PC-9 (cell line): ENCODE measurements at regions not wholly inside any gene's neighbourhood (a gene's known extent, or its start where the extent isn't known, plus 50 kb on each side); places are given as distances from the start of the nearest gene placed in this dataset.
A peak's percentile ranks its signal among the peaks of the same experiment; 100 is the strongest.

Experiments
- BruUV-seq: library from RNA; stranded (reverse); fragments of 400-500 nt; replicated peaks from 2 replicates; lab custom pipeline; 2021; lab: Mats Ljungman, UMichigan
- CTCF ChIA-PET: fragments of 300-600 bp; sonication (Branson Sonifier 250); formaldehyde crosslinking; loops from one replicate; lab custom pipeline; 2022; ENCODE audit warnings: antibody characterized with exemption; lab: Charles Lee
- POLR2A ChIA-PET: fragments of 300-600 bp; sonication (Branson Sonifier 250); formaldehyde crosslinking; loops from one replicate; lab custom pipeline; 2022; ENCODE audit warnings: antibody characterized with exemption; ENCODE audit not compliant: unreplicated experiment; lab: Charles Lee
- DNase-seq, 2 experiments: peaks; one replicate each; pipeline versions ENCODE4 v3.0.0 to v3.0.0-alpha.2; 2015 to 2022; ENCODE audit warnings: mixed read lengths in 1 of 2
- H2AFZ ChIP-seq: fragments of 200-600 bp; sonication (generic); 2 replicates; pipeline ENCODE4 v1.8.1; 2017; ENCODE audit warnings: antibody characterized with exemption
- H3F3A ChIP-seq: fragments of 200-600 bp; sonication (generic); 2 replicates; pipeline ENCODE4 v1.8.1; 2017; ENCODE audit warnings: antibody characterized with exemption, mild to moderate bottlenecking, low read depth; ENCODE audit not compliant: insufficient read depth
- H3K27ac ChIP-seq: fragments of 200-600 bp; sonication (generic); 2 replicates; pipeline ENCODE4 v1.6.1; 2016; ENCODE audit warnings: mixed run types
- H3K27me3 ChIP-seq: fragments of 200-600 bp; sonication (generic); 2 replicates; pipeline ENCODE4 v1.6.1; 2016; ENCODE audit warnings: low read depth, mixed run types; ENCODE audit not compliant: insufficient read depth
- H3K36me3 ChIP-seq: fragments of 200-600 bp; sonication (generic); 2 replicates; pipeline ENCODE4 v1.6.1; 2016; ENCODE audit warnings: low read depth, mixed run types
- H3K4me1 ChIP-seq: fragments of 200-600 bp; sonication (generic); replicated peaks from 2 replicates; pipeline ENCODE4 v1.6.1; 2016; ENCODE audit warnings: mixed run types; ENCODE audit not compliant: insufficient read depth
- H3K4me2 ChIP-seq: fragments of 200-600 bp; sonication (generic); 2 replicates; pipeline ENCODE4 v1.6.1; 2017; ENCODE audit warnings: mixed run types
- H3K4me3 ChIP-seq: fragments of 200-600 bp; sonication (generic); 2 replicates; pipeline ENCODE4 v1.6.1; 2016; ENCODE audit warnings: mixed run types
- H3K79me2 ChIP-seq: fragments of 200-600 bp; sonication (generic); 2 replicates; pipeline ENCODE4 v1.6.1; 2017; ENCODE audit warnings: low read depth, mixed run types
- H3K9me2 ChIP-seq: fragments of 200-600 bp; sonication (generic); 2 replicates; pipeline ENCODE4 v1.8.1; 2017; ENCODE audit warnings: mild to moderate bottlenecking; ENCODE audit not compliant: insufficient read depth
- H3K9me3 ChIP-seq: fragments of 200-600 bp; sonication (generic); 2 replicates; pipeline ENCODE4 v1.8.1; 2016; ENCODE audit warnings: low read depth; ENCODE audit not compliant: insufficient read depth
- H4K20me1 ChIP-seq: fragments of 200-600 bp; sonication (generic); 2 replicates; pipeline ENCODE4 v1.8.1; 2017; ENCODE audit not compliant: insufficient read depth
- CTCF ChIP-seq: fragments of 200-600 bp; sonication (generic); conservative IDR thresholded peaks from 2 replicates; pipeline ENCODE4 v1.6.1; 2017; ENCODE audit warnings: mixed run types, antibody characterized with exemption, mild to moderate bottlenecking, moderate library complexity
- EZH2 ChIP-seq: fragments of 200-600 bp; sonication (generic); IDR thresholded peaks from 2 replicates; pipeline ENCODE4 v1.8.0; 2017; ENCODE audit warnings: antibody characterized with exemption, low read depth
- intact Hi-C: fragments of 100-400 bp; cut with micrococcal nuclease; formaldehyde crosslinking; loops from one replicate; pipeline ENCODE4 v1.10.0; 2022; ENCODE audit not compliant: unreplicated experiment

- no TSS peak for BruUV-seq
- DNase-seq = peak; percentile 71 to 81
- Histone ChIP-seq H3K27ac (no peak overlapping the region), H3K27me3 (no peaks in the 10 kb centered on the region), H3K9me2 (no peaks in the 10 kb centered on the region), H4K20me1 (no peaks in the 10 kb centered on the region), H3K79me2 (no peaks in the 10 kb centered on the region), H3K4me1 (no peaks in the 10 kb centered on the region), H3K9me3 (peaks cover 15% of the 10 kb centered on the region), H3K4me2 (no peak overlapping the region), H3K4me3 (no peak overlapping the region), H3K36me3 (no peaks in the 10 kb centered on the region), H2AFZ (no peak overlapping the region), H3F3A (no peaks in the 10 kb centered on the region)
- intact Hi-C loops = loop anchor here (1.0 to 10.0 kb wide), 6 partner anchors 777 to 1629 kb away; no protein-coding TSS in a partner anchor
- ChIA-PET CTCF (interaction anchor here (0.5 to 0.7 kb wide), 2 partner anchors 589 to 905 kb away, joined by 3 to 4 read pairs; no protein-coding TSS in a partner anchor), POLR2A (no interaction called here)
- TF ChIP-seq CTCF (peak; percentile 99), EZH2 (no peak)
These were observed 95.9 kb upstream of the PPP2R5C start for GRCh38 chr14:101665478-101666078.

GRCh38 chr14:101666264-101666663, 95.2 kb upstream of the PPP2R5C start:
- CTCF ChIA-PET = no interaction called here
- TF ChIP-seq CTCF (no peak), EZH2 (no peak)
- no TSS peak for BruUV-seq
- no peaks in the 10 kb centered on the region for H3K27me3 ChIP-seq
- no peak overlapping the region for H2AFZ ChIP-seq
- no peaks in the 10 kb centered on the region for H3F3A ChIP-seq
- no peak for DNase-seq
- no peak overlapping the region for H3K4me2 ChIP-seq
- intact Hi-C loops = loop anchor here (5.0 to 10.0 kb wide), 5 partner anchors 776 to 1629 kb away; no protein-coding TSS in a partner anchor
- H3K27ac ChIP-seq = no peak overlapping the region
- H3K4me3 ChIP-seq = no peak overlapping the region
- POLR2A ChIA-PET = no interaction called here
- H3K9me2 ChIP-seq = no peaks in the 10 kb centered on the region
- peaks cover 15% of the 10 kb centered on the region for H3K9me3 ChIP-seq
- no peaks in the 10 kb centered on the region for H3K79me2 ChIP-seq
- no peaks in the 10 kb centered on the region for H3K4me1 ChIP-seq
- no peaks in the 10 kb centered on the region for H3K36me3 ChIP-seq
- H4K20me1 ChIP-seq = no peaks in the 10 kb centered on the region

GRCh38 chr14:101669629-101670028, 91.9 kb upstream of the PPP2R5C start:
- peaks cover 15% of the 10 kb centered on the region for H3K9me3 ChIP-seq
- H3K27me3 ChIP-seq = no peaks in the 10 kb centered on the region
- H3K4me2 ChIP-seq = no peak overlapping the region
- intact Hi-C loops = loop anchor here (5.0 to 10.0 kb wide), 5 partner anchors 773 to 1625 kb away; no protein-coding TSS in a partner anchor
- H3K9me2 ChIP-seq = no peaks in the 10 kb centered on the region
- BruUV-seq = no TSS peak
- ChIA-PET POLR2A (no interaction called here), CTCF (interaction anchor here (0.6 kb wide), 1 partner anchor 857 kb away, joined by 14 read pairs; no protein-coding TSS in a partner anchor)
- no peak for DNase-seq
- H4K20me1 ChIP-seq = no peaks in the 10 kb centered on the region
- H3K36me3 ChIP-seq = no peaks in the 10 kb centered on the region
- H3F3A ChIP-seq = no peaks in the 10 kb centered on the region
- H3K79me2 ChIP-seq = no peaks in the 10 kb centered on the region
- no peak overlapping the region for H2AFZ ChIP-seq
- H3K4me3 ChIP-seq = no peak overlapping the region
- H3K4me1 ChIP-seq = no peaks in the 10 kb centered on the region
- no peak for TF ChIP-seq CTCF
- TF ChIP-seq EZH2 = no peak
- H3K27ac ChIP-seq = no peak overlapping the region
